ENCODE measurements at regions not wholly inside any gene's neighbourhood (a gene's known extent, or its start where the extent isn't known, plus 50 kb on each side); places are given as distances from the start of the nearest gene placed in this dataset.

DNA sequence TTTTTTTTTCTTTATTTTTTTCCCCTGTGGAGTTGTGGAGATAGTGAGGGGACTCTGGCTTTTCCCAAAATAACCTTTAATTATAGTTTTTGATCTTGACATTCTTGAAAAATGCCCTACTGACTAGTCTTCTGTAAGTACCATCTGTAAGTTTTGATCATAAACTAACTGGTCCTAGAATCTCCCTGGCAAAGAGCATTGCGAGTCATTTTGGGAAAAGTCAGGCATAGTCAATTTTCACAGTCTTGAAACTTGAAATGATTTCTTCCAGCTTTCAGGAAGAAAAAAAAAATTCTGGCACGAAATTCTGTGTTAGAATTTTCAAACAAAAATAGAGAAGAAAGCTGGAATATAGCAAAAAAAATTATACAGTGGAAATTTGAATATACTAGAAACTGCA, 181.2 kb upstream of the SNX7 start:
- DNase-seq, result no peak

DNA sequence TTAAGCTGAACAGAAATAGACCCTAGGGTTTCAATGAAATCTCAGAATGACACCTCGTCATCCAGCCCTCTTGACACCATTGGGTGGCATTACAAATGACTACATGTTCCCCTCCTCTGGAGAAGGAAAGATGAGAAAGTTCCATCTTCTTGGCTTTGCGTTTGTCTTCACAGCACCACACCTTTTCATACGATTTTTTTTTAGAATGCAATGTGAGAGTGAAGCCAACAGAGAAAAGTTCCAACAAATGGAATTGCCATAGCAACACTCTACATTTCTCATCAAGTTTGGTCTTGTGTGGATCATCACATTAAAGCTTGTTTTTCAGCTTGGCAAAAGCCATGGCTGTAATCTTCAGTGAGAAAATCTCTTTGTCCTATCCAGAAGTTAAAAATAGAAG, 183.4 kb upstream of the SNX7 start:
- no peak for DNase-seq

DNA sequence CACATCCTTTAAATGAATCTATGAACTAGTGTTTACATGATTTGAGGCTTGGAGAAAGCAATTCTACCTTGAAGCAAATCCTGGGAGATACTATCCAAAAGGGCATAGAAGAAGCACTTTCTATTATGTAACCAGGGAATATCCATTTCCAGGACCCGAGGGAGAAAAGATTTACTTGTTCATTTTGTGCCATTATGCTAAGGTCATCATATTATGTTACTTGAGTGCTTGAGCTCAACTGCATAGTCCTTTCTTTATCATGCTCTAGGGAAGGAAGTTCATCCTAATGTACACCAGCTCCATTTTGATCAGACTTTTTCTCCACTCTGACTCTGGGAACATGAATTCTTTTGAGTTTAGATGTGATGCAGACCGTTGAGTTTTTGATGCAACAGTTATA, 188.6 kb upstream of the SNX7 start:
- DNase-seq, result no peak

DNA sequence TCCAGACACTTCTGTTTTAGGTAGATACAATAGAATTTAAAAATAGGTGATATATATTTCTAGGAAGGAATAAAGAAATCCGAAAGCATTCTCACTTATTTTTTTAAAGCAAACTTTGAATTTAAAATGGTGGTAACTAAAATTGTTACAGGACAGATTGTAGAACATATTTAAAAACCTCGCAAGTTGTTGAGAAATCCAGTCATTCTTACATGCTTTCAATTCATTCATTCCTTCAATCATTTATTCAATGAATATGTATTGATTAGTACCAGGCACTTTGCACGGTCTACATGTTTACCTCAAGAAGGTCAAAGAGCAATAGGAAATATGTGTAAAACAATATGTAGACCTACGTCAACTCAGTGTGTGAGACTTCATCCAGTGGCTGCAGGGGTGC, 189.9 kb upstream of the SNX7 start:
- no peak for DNase-seq

DNA sequence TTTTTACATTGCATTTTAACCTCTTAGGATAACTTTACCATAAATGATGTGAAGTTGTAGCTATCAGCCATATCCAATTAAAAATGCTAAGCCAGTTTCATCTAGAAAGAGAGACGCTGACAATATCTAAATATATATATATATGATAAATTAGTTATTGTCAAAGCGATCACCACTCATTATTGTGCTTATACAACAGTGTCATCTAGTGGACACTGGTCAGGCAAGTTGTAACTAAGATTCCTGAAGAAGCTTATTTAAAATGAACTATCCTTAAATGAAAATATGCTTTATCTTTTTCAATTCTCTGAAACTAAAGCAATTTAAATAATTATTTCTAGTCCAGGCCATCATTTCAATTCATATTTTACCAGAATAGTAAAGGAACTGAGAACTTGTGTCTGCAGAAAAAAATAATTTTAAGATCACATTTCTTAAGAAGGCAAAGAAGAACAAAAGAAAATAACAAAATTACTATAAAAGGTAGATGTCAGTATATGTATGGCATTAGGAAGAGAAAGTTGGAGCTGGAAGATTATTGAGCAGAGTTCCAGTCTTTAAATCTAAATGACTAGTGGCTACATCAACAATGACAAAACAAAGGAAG, 193.3 kb upstream of the SNX7 start:
- DNase-seq, result peak; percentile 31

DNA sequence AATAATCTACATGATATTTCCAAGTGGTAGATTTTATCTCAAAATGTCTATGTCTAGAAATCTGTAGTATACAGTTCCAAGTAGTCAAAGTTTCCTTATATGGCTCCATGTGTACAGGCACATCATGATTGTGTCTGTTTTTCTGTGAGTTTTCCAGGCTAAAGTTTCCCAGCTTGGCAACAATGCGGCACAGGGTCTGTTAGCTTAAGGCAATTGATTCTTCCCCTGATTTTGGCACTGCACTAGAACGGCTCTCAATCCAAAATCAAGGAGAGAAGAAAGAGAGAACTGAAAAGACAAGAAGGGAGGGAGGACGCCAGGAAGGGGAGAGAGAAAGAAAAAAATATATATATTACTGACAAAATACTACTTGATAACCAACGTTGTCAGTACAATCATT, 193.9 kb upstream of the SNX7 start:
- no peak for DNase-seq

DNA sequence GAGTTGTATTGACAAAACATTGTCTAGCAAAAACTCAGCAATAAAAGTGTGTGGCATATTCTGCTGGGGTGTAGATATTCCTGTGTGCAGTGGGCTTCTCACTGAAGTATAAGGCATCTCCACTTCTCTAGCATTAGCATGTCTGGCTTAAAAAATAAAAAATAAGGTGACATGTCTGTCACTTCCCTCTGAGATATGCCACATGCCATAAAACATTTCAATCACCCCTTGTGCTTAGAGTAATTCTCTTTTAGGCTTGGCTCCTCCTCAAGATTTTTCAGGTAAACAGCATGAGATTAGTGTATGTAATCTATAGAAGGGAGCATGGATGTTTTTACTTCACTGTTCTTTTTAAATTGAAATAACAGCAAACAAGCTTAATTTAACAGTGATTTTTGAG, 194.4 kb upstream of the SNX7 start:
- DNase-seq, result no peak

DNA sequence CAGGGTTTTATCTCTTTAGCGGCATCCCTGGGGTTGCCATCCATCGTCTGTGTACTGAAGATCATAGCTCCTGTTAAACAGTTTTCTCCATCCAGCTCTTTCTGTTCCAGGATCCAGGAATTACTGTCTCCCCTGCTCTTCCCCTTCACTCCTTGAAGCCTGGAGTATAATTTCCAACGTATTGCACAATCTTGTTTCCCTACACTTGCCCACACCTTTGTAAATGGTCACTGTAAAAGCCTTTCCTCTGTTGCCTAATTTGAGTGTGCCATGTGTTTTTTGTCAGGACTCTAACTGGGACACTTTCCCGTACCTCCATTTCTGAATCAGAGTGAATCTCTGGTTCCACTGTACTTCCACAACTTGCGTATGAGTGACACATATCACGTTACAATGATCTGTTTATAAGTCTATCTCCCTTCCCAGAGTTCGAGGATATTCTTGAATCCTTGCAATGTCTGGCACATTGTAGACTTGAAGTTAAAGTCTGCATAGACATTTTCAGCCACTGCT, 199.6 kb upstream of the SNX7 start:
- DNase-seq, result no peak

DNA sequence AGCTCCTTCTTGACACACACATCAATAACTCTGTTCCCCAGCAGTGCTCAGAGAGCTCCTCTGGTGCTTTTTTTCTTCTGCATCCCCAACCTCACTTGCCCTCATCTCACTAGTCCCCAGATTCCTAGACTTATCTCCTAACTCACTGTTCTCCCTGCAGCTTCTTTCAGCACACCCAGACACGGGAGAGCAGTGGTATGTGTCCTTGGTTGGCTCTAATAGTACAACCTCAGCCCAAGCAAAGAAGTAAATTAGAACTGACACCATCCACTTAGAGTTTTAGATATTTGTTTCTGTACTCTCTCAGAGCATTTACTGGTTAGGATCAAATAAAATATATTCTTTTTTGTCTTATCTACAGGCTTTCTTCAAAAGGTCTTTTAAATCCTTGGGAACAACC, 201.4 kb upstream of the SNX7 start:
- no peak for DNase-seq

DNA sequence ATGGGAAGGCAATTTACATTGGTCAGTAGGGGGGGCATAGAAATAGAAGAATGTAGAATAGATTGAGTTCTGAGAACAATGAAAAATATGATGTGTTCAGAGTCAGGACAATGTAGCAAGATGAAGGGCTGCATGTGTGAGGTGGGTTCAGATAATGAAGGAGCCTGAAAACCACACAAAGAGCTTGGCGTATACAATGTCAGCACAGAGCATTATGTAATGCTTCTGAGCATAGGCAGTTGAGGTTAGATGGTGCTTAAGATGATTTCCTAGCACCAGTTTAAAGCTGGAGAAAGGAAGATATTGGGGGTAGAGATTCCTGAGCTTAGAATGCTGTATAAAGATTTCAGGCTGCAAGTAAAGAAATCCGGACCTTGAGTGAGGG, 202.0 kb upstream of the SNX7 start:
- no peak for DNase-seq

DNA sequence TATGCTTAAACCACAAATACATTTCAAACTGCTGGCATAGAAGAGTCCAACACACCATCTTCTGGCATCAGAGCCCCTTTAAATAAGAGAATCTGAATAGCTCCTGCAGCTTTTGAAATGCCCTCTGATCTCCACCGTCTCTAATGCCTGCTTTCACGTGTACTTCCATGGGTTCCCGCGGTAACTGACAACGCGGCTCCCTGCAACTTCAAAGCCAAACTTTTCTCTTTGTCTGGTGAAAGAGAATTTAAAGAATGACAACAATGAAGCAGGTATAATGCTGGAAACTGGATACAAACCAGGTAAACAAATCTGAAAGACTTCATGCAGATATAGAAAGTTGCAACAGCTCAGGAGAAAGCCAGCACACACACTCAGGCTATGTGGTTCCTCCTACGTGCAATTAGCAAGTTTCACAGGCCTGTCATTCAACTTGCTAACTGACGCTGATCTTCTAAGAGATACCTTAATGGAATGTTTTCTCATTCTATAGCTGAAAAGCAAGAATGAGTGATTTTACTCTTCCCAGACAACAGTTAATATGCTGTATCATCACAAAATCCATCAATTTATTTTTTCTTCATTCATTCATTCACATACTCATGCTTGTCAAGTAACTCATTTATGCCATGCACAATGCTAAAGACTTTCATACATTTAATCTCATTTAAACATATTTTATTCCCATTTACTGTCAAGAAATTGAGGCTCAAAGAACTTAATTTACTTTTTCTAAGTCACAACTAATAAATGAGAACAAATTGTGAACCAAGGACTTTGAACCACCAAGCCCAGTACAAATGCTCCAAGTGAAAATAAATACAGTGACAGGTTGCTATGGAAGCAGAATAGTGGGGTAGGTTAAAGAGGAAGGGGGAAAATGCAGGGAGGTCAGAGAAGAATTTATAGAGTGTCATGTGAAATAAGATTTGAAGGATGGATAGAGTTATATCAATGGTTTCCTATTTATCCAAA, 202.7 kb upstream of the SNX7 start:
- no peak for DNase-seq

DNA sequence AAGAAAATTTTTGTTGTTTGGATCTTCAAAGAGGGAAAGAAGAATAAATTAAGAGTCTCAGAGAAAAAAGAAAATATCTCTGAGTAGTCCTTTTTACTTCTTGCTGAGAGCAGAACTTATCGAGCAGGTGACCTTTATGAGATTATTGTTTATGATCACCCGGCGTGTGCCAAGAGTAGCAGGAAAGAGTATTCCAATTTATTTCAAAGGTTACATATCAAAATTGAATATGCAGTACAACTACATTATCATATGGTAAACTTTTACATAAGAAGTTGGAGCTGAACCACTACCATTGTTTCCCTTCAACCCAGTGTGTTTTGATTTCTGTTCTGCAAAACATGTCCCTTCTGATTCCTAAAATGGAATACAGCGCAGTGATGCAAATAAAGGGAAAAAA, 204.3 kb upstream of the SNX7 start:
- no peak for DNase-seq

DNA sequence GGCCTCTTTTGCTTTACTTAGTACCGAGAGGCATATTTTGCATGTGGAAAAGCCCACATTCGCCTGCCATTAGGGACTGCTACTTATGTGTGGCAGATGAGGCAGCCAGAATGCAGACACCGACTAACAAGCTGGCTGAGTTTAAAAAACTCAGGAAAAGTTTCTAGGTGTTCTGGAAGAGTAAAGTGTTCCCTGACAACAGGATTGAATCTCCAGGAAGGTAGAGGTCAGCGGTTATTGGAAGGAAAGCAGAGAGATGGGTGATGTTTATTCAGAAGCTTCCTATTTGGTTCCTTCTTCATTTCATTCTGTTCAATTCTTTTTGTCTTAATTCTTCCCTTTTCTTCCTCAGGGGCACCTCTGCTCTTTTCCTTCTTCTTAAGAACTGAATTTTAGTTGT, 206.9 kb upstream of the SNX7 start:
- no peak for DNase-seq

DNA sequence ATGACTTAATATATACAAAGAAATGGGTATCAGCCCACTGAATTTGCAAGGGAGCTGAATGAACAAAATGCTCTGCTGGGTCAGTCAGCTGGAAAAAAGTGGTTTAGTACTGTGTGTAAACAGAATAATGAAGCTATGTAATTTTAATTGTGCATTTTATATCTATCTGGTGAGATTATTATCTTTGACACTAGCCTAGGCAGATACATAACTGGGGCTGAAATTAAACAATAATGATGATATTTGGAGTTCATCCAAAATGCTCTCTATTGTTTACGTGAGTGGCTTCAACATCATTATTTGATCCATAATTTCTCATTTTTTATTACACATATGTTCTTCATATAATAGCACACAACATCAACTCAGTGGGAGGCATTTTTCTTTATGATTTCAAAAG, 208.5 kb upstream of the SNX7 start:
- DNase-seq, result no peak

DNA sequence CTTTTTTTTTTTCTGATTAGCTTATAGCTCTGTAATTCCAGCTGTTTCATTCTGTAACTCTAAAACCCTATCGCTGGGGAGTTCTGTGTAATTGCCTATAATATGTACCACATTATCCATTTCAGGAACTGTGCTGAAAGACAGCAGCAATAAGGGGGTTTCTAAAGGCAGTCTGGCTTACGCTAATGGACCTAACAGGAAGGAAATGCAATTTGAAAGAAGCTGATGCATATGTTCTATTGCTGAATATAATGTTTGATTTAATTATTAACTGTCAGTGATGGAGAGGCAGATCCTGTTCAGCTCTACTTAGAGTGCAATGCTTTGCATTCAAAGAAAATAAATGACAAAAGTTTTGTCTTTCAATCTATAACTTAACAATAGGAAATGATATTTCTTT, 209.4 kb upstream of the SNX7 start:
- no peak for DNase-seq

DNA sequence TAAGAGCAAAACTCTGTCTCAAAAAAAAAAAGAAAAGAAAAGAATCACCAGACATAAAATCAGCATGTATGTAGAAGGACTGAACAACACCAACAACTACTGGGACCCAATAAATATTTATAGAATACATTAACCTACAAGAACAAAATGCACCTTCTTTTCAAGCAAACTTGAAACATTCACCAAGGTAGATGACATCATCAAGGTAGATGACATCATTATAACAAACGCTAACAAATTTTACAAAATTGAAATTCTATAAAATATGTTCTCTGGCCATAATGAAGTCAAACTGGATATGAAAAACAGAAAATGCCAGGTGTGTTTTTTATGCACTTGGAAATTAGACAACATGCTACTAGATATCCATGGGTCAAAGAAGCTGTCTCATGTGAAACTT, 220.2 kb upstream of the SNX7 start:
- DNase-seq, result no peak

DNA sequence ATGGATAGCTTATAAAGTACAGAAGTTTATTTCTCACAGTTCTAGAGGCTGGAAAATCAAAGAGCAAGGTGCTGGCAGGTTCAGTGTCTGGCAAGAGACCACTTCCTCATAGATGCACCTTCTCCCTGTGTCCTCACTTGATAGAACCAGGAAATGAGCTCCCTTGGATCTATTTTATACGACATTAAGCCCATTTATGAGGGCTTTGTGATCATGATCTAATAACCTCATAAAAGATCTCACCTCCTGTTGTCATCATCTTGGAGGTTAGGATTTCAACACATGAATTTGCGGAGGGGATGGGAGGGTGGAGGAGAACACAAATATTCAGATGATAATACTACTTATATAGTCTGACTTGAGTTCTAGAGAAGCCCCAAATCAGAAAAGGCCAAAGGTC, 222.1 kb upstream of the SNX7 start:
- no peak for DNase-seq

DNA sequence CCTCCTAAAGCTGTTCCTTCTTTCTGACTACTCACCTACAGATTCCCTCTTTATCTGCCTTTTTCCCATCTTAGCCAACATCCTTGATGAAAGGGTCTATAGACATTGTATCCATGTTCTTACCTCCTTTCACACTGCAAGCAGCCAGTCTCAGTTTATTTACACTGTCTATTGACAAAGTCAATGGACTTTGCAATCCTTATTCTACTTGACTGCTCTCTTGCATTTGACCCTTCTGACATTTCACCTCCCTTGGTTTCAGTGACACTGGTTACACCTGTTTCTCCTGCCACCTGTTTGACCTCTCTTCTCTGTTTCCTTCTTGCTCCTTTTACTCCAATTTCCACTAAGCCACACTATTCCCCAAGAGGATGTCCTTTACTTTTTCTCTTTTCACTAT, 224.0 kb upstream of the SNX7 start:
- no peak for DNase-seq

DNA sequence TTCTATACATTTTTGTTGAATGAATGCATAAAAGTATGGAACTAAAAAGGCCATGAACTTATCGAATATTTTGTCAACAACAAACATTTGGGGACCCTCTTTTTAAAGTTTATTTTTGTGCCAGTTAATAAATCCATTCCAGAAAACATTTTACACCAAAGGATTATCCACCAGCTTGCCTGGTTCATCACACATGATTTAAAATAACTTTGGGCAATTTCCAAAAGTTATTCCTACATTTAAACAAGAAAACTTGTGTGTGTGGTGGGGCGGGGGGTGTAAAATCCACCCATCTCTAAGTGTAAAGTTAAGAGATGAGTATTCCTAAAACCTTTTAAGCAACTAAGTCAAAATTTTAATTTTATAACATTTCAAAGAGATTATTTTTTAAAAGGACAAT, 224.5 kb upstream of the SNX7 start:
- no peak for DNase-seq

DNA sequence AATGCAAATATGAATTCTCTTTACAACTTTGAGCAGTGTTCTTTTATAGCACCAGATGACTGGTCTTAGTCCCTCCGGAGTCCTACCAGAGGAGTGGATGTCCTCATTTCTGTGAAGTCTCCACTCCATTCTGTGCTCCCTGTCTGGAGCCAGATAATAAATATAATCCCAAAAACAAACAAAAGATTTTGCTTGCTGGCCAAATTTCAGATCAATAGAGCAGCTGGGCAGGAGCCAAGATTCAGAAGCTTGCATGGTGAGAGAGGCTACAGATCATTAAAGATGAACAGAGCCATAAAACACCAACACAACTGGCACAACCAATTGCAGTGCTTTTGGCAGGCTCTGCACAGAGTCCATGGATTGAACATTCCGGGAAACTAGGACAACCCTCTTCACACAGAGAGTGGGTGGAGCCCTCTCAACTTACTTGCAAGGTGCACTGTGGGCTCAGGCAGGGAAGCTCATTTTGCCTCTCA, 231.5 kb upstream of the SNX7 start:
- peak; percentile 8 for DNase-seq

DNA sequence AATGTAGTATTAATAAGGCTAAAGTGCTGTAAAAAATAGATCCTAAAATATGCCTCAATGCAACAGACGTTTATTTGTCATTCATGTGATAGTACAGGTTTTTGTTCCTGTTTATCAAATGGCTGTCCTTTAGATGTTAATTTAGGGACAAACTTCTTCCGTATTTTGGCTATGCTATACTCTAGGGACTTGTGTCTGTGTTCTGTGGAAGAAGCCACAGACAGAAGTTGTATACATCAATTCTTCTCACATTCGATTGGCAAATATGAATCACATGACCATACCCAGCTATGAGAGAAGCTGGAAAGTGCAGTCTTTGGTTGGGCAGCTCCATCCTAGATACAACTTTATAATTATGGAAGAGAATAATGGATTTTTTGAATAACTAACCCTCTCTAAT, 232.7 kb upstream of the SNX7 start:
- DNase-seq, result no peak

DNA sequence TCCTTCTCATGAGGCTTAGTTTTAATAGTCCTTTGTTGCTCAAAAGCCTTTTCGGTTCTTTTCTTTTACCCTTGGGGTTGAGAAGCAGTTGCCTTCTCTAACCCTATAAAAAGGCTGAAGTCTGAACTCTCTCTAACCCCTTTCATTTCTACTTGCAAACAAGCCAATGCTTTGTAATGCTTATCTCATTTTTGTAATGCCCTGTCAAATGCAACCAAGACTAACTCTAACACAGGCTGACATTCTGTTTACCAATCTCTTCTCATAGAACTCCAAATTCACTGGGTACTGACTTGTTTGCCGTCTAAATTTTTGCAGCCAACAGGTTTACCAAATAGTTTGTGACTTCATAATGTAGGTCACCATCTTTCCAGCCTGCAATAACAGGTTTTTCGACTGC, 233.9 kb upstream of the SNX7 start:
- no peak for DNase-seq

DNA sequence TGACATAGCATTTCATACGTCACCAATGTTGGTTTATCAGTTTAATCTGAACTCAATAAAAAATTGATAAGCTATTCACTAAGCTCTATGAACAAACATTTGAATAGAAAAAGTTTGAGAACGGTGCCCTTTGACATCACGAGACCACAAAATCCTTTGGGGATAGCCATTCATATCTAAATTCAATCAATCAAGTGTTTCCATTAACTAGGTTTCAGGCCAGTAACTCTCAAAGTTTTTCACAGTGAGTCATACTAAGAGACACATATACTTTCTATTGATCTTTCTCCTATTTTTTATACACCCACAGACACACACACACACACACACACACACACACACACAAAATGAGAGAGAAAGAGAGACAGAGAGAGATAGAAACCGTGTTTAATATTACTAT, 235.4 kb upstream of the SNX7 start:
- no peak for DNase-seq

DNA sequence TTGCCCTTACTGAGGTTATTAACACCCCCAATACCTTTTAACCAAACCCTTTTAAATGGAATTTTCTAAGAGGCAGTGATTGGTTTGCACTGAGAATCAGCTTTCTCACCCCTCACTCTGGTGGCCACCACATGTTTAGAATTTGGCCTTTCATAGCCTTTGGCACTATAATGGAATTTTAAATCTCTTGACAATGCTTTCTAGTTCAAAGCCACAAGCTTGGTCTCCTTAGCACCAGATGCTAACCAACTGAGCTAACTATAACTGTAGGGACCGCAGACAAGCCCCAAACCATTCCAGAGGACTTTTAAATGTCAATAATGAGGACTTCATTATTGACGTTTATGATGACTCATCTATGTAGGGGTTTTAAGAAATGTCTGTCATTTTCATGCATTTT, 238.7 kb upstream of the SNX7 start:
- no peak for DNase-seq
